Panc1 (cell line): ENCODE measurements at regions not wholly inside any gene's neighbourhood (a gene's known extent, or its start where the extent isn't known, plus 50 kb on each side); places are given as distances from the start of the nearest gene placed in this dataset.

ENCODE experiments used
- ATAC-seq: fragments of 200-7000 bp; cut with Tn5 transposase; 2 replicates; pipeline ENCODE4 v1.9.1; 2020; ENCODE audit warnings: mild to moderate bottlenecking, moderate library complexity
- BruUV-seq: library from RNA; stranded (reverse); fragments of 400-500 nt; replicated peaks from 2 replicates; lab custom pipeline; 2021; lab: Mats Ljungman, UMichigan
- CTCF ChIA-PET: fragments of 300-600 bp; sonication (Branson Sonifier 250); formaldehyde crosslinking; loops from one replicate; lab custom pipeline; 2022; ENCODE audit warnings: antibody characterized with exemption; lab: Charles Lee
- POLR2A ChIA-PET: fragments of 300-600 bp; sonication (Branson Sonifier 250); formaldehyde crosslinking; loops from one replicate; lab custom pipeline; 2022; ENCODE audit warnings: antibody characterized with exemption; lab: Charles Lee
- DNase-seq: peaks from one replicate; pipeline ENCODE4 v3.0.0-alpha.2; 2010; ENCODE audit warnings: low read depth, low spot score
- H3K27ac ChIP-seq: 2 replicates; pipeline ENCODE4 v1.5.1; 2011; ENCODE audit warnings: mild to moderate bottlenecking, low read length, inconsistent platforms
- H3K27me3 ChIP-seq: fragments of 200-500 bp; sonication (Bioruptor generic); 2 replicates; pipeline ENCODE4 v1.6.0; 2014; ENCODE audit warnings: low read length, inconsistent platforms; ENCODE audit not compliant: control insufficient read depth, insufficient read depth
- H3K36me3 ChIP-seq: fragments of 200-500 bp; sonication (Bioruptor generic); 2 replicates; pipeline ENCODE4 v1.5.1; 2014; ENCODE audit warnings: inconsistent platforms, mild to moderate bottlenecking, low read length, moderate library complexity; ENCODE audit not compliant: control insufficient read depth, insufficient read depth
- H3K4me1 ChIP-seq: 2 replicates; pipeline ENCODE4 v1.5.1; 2011; ENCODE audit warnings: inconsistent platforms, mild to moderate bottlenecking, low read length, moderate library complexity; ENCODE audit not compliant: control insufficient read depth, insufficient read depth
- H3K4me3 ChIP-seq, 2 experiments: 2 replicates each; pipeline ENCODE4 v1.5.1; 2011 to 2012; ENCODE audit warnings: low read depth in 2 of 2, low read length in 2 of 2, mild to moderate bottlenecking in 2 of 2, inconsistent platforms in 1 of 2, moderate library complexity in 1 of 2
- H3K9me3 ChIP-seq: fragments of 200-500 bp; sonication (Bioruptor generic); 2 replicates; pipeline ENCODE4 v1.5.1; 2014; ENCODE audit warnings: low read depth, mild to moderate bottlenecking, inconsistent platforms, low read length, moderate library complexity; ENCODE audit not compliant: control insufficient read depth, insufficient read depth
- POLR2AphosphoS5 ChIP-seq: IDR thresholded peaks from 2 replicates; pipeline ENCODE4 v1.6.1; 2012; ENCODE audit warnings: mild to moderate bottlenecking, low read depth, low read length, moderate library complexity
- SIN3A ChIP-seq: IDR thresholded peaks from 2 replicates; pipeline ENCODE4 v1.6.1; 2012; ENCODE audit warnings: low read depth, mild to moderate bottlenecking, low read length, moderate library complexity, borderline replicate concordance; ENCODE audit not compliant: insufficient read depth
- TCF7L2 ChIP-seq: IDR thresholded peaks from 2 replicates; pipeline ENCODE4 v1.6.1; 2011; ENCODE audit warnings: mild to moderate bottlenecking, low read depth, low read length, inconsistent platforms
- in situ Hi-C: cut with HindIII; loops from 2 replicates; pipeline ENCODE4 v1.10.0; 2016; ENCODE audit warnings: low sequenced_read_pairs, low pct_unique_long_range_greater_than_20kb
- intact Hi-C: fragments of 100-400 bp; cut with micrococcal nuclease; formaldehyde crosslinking; loops from one replicate; pipeline ENCODE4 v1.10.0; 2022; ENCODE audit not compliant: unreplicated experiment
- TF ChIP-seq, protein P1 (sequence below), 2 experiments: IDR thresholded peaks; 2 replicates each; pipeline ENCODE4 v1.6.1; 2011 to 2012; ENCODE audit warnings: low read depth in 2 of 2, control low read depth in 1 of 2, low read length in 1 of 2, mild to moderate bottlenecking in 1 of 2, moderate library complexity in 1 of 2; ENCODE audit not compliant: insufficient read depth in 1 of 2
- TF ChIP-seq, protein P2 (sequence below): fragments of 450-650 bp; IDR thresholded peaks from 2 replicates; pipeline ENCODE4 v1.5.1; 2017; ENCODE audit warnings: mild to moderate bottlenecking

DNA sequence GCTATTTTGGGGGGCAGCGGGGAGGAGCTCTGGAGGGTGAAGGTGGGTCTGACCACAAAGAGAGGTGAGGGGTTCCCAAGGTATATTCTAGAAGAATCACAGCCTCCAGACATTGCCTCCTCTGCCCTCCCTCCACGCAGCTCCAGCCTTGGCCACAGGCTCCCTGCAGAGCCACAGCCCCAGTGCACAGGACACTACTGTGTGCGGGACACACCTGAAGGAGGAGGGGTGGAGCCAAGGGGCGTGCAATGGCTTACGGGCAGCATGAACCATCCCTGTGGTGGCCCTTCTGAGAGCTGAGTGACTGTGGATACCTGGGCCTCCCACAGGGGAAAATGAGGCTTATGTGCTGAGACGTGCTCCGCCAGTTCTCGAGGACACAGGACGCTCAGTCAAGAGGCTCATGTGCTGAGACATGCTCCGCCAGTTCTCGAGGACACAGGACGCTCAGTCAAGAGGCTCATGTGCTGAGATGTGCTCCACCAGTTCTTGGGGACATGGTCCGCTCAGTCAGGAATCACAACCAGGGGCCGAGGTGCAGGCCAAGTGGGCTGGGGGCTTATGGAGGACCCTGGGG is 417.3 kb downstream of the SHANK2 start:
- no peak for ATAC-seq
- TF ChIP-seq POLR2AphosphoS5 (no peak), SIN3A (no peak)
- Histone ChIP-seq H3K27ac (no peak overlapping the region), H3K27me3 (peaks cover 3% of the 10 kb centered on the region; the same call in 1 of the 2 replicates), H3K36me3 (no peaks in the 10 kb centered on the region), H3K4me3 (no peak overlapping the region), H3K9me3 (no peaks in the 10 kb centered on the region), H3K4me1 (no peaks in the 10 kb centered on the region)
- in situ Hi-C loops (no loop called here), intact Hi-C loops (no loop called here)
- ChIA-PET CTCF (no interaction called here), POLR2A (interaction anchor here (0.7 kb wide), 1 partner anchor 230 kb away, joined by 3 read pairs; no protein-coding TSS in a partner anchor)
- DNase-seq, result no peak
- no TSS peak for BruUV-seq

DNA sequence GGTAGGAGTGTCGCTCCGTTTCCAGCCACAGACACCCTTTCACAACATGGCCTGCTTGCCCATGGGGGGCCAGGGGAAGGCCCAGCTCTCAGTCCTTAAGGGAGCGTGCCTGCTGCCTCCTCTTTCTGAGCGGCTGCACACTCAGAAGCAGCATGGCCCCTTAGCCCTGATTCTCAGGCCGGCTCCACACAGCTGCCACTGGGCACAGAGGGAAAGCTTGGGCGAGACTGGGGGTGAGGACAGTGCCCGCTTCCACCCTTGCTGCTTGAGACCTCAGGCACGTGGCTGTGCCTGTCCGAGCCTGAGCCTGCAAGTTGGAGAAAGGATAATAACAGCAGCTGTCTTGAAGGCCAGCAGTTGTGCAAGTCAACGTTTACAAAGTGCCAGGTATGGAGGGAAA is 416.3 kb downstream of the SHANK2 start:
- intact Hi-C loops (no loop called here), in situ Hi-C loops (no loop called here)
- Histone ChIP-seq H3K36me3 (no peaks in the 10 kb centered on the region), H3K9me3 (no peaks in the 10 kb centered on the region), H3K27ac (no peak overlapping the region), H3K4me1 (no peaks in the 10 kb centered on the region), H3K27me3 (no peaks in the 10 kb centered on the region), H3K4me3 (no peak overlapping the region)
- no peak for DNase-seq
- ChIA-PET POLR2A (no interaction called here), CTCF (no interaction called here)
- TF ChIP-seq, protein P1, sequence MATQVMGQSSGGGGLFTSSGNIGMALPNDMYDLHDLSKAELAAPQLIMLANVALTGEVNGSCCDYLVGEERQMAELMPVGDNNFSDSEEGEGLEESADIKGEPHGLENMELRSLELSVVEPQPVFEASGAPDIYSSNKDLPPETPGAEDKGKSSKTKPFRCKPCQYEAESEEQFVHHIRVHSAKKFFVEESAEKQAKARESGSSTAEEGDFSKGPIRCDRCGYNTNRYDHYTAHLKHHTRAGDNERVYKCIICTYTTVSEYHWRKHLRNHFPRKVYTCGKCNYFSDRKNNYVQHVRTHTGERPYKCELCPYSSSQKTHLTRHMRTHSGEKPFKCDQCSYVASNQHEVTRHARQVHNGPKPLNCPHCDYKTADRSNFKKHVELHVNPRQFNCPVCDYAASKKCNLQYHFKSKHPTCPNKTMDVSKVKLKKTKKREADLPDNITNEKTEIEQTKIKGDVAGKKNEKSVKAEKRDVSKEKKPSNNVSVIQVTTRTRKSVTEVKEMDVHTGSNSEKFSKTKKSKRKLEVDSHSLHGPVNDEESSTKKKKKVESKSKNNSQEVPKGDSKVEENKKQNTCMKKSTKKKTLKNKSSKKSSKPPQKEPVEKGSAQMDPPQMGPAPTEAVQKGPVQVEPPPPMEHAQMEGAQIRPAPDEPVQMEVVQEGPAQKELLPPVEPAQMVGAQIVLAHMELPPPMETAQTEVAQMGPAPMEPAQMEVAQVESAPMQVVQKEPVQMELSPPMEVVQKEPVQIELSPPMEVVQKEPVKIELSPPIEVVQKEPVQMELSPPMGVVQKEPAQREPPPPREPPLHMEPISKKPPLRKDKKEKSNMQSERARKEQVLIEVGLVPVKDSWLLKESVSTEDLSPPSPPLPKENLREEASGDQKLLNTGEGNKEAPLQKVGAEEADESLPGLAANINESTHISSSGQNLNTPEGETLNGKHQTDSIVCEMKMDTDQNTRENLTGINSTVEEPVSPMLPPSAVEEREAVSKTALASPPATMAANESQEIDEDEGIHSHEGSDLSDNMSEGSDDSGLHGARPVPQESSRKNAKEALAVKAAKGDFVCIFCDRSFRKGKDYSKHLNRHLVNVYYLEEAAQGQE (IDR thresholded peaks at IDR 0.05; ENCODE audit: insufficient read depth in 1 of 2, low read depth in 2 of 2, low read length in 1 of 2), result no peak
- TF ChIP-seq SIN3A (no peak), POLR2AphosphoS5 (no peak), TCF7L2 (no peak)
- TF ChIP-seq, protein P2, sequence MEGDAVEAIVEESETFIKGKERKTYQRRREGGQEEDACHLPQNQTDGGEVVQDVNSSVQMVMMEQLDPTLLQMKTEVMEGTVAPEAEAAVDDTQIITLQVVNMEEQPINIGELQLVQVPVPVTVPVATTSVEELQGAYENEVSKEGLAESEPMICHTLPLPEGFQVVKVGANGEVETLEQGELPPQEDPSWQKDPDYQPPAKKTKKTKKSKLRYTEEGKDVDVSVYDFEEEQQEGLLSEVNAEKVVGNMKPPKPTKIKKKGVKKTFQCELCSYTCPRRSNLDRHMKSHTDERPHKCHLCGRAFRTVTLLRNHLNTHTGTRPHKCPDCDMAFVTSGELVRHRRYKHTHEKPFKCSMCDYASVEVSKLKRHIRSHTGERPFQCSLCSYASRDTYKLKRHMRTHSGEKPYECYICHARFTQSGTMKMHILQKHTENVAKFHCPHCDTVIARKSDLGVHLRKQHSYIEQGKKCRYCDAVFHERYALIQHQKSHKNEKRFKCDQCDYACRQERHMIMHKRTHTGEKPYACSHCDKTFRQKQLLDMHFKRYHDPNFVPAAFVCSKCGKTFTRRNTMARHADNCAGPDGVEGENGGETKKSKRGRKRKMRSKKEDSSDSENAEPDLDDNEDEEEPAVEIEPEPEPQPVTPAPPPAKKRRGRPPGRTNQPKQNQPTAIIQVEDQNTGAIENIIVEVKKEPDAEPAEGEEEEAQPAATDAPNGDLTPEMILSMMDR, result no peak
- no peak for ATAC-seq
- no TSS peak for BruUV-seq

DNA sequence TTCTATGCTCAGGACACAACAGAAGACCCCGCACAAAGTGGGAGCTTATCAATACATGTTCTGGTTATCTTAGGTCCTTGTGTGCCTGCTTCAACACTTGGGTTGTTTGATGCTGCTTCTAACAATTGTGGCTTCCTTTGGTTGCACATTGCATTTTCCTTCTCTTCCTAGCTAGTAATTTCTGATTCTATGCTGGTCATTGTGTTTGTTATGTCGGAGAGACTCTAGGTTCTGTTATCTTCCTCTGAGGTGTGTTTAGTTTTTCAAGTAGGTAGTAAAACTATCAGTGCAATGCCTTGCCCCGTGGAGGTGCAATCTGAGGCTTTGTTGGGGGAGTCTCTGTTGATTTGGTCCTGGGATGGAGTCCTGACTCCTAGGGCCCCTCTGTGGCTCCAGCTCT is 414.2 kb downstream of the SHANK2 start:
- no peaks in the 10 kb centered on the region for H3K4me1 ChIP-seq
- CTCF ChIA-PET, result no interaction called here
- H3K36me3 ChIP-seq, result no peaks in the 10 kb centered on the region
- DNase-seq (no peak), ATAC-seq (no peak)
- no peaks in the 10 kb centered on the region for H3K9me3 ChIP-seq
- no peak overlapping the region for H3K4me3 ChIP-seq
- BruUV-seq, result no TSS peak
- intact Hi-C loops (no loop called here), in situ Hi-C loops (no loop called here)
- no peak overlapping the region for H3K27ac ChIP-seq
- TF ChIP-seq SIN3A (no peak), POLR2AphosphoS5 (no peak), TCF7L2 (no peak)
- TF ChIP-seq, protein P1 (IDR thresholded peaks at IDR 0.05; ENCODE audit: insufficient read depth in 1 of 2, low read depth in 2 of 2, low read length in 1 of 2), result no peak
- TF ChIP-seq, protein P2, result no peak
- POLR2A ChIA-PET, result no interaction called here
- H3K27me3 ChIP-seq, result no peaks in the 10 kb centered on the region
